GM04504 (cell line): ENCODE measurements at regions not wholly inside any gene's neighbourhood (a gene's known extent, or its start where the extent isn't known, plus 50 kb on each side); places are given as distances from the start of the nearest gene placed in this dataset.
"Not testable (repeated sequence)": the region's sequence is repeated elsewhere in the genome, so short reads cannot be mapped to it uniquely, and the experiment has no call there.

Experiments
- DNase-seq: peaks from one replicate; pipeline ENCODE4 v3.0.0-alpha.2; 2012; ENCODE audit warnings: low read depth

DNA sequence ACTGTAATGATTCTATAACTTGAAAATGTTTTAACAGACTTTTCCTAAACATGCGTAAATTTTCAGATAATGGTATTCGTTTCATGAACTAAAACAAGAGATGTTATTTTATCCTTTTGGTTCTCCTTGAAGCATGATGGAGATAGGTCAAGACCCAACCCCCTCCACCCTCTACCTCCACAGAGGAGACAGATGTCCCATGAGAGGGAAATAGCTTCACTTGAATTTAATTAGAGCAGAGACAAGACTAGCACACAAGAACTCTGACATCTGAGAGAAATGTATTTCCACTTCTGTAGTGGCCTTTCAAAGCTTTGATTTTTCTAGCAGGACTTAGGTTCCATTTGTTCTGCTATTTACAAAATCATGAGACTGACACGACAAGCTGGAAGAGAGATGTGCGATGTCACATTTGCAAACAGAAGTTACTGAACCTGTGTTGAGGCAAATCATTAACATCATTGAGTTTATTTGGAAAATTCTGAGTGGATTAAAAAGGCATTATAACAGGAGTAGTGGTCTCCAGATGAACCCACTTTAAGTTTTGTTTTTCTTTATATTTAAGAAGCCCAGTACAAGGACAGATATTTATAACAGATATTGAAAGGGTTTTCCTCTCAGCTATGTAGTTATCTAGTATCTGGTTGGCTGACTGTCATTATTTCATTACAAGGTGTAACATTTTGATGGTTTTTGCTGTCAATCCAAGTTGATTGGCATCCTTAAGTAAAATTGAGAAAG lies 276.2 kb downstream of the ASXL3 start:
- no peak for DNase-seq

DNA sequence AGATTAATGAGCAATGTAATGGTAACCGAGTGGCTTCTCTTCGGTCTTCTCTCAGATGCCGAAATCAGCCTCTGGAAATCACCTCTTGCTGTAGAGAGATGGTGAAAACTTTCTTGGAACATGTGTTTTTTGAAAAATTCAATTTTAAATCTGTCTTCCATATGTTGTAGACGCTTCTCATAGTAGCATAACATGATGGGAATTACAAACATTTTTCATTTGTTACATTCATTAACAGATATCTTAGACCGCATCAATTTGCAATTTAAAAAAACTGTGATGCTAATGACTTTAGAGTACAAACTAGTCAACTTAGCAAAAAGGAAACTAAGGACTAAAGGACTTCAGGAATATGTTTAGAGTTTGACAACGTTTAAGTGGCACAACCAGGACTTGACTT lies 275.2 kb downstream of the ASXL3 start:
- no peak for DNase-seq

DNA sequence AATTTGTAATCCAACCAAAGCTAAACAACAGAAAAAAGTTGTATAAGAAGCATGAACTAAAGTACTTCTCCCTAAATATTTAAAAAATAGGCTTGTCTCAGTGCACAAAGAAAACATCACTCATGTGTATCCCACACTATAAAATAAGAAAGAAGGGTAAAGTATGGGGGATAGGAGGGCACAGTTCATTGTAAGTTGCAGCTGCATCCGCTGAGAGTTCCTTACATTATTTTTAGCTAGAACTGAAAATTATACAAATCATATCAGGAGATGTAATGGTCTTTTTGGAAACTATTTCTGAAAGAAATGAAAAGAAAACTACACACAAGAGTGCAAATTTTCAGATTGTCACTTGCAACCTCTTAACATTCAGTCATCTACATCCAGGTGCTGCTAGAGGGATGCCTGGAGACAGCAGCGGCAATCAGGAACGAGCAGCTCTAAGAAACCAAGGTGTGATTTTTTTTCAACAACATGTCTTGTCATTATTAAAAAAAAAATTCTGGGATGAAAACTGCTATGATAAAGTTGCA lies 273.6 kb downstream of the ASXL3 start:
- no peak for DNase-seq

DNA sequence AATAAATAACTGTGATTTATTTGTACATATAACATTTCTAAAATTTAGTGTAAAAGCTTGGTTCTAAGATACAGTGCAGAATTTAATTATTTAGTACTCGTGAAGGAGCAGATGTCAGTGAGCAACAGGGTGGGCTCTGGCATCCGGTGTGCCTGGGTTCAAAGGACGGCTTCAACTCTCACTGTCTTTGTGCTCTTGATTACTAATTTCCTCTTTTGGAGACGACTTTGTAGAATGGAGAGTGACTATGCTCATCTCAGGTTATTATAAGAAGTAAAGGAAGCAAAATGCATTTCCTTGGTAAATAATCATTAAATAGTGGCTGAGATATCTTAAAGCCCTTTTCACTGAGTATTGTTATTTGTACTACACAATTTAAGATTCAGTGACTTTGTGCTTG lies 271.7 kb downstream of the ASXL3 start:
- no peak for DNase-seq

DNA sequence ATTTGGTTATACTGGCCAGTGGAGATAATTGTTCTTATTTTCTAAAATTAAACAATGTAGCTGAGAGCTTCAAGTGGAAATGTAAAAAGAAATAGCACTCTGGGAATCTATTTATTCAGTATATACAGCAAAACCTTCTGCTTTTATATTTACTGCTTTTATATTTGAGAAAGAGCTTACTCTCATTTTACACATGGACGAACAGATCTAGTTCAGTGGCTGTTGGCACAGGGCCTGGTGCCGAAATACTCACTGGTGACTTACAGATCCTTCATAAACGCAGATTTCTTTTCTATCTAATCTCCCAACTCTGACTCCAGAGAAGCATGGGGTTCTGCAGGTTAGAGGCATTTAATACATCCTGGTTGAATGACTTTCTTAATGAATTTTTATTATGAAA lies 266.2 kb downstream of the ASXL3 start:
- DNase-seq, result no peak

DNA sequence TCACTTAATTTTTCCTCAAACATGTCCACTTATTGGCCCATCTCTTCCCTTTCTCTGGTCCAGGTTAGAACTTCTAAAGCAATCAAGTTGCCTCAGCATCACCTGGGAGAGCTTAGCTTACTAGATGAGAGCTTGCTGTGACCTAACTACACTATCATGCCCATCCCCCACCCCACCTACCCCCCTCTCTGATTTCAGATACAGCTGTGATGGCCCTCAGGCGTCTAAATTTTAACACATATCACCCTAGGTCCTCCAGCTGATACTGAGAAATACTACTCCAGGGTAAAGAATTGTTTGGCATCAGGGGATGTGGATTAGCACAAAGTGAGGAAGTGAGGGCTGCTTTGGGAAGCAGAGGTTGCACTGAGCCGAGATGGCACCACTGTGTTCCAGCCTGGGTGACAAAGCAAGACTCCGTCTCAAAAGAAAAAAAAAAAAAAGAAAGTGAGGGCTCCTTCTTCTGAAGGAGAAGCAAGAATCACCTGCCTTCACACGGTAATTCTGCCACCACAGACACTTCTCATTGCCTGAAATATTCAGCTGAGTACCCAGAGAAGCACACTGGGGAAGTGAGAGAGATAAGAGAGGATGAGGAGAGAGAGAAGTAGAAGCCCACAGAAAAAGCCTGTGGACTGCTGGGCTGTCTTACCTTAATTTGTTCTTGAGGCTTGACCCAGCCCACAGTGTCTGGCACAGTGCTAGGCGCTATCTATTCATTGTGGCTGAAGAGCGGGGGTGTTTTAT lies 263.4 kb downstream of the ASXL3 start:
- DNase-seq, result no peak

DNA sequence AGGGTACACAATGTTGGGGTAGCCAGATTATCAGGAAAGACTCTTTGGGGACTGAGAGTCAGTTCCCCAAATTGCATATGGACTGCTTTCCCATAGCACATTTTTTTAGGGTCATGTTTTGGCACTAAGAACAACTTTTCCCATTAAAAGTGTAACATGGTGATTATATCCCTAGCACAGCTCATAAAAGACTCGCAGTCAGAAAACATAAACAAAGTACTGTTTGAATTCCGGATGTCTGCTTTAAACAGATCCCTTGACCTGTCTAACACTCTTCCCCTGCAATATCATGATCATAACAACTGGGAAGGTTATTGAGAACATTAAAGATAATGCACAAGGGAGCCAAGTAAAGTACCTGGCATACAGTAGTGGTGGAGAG lies 262.2 kb downstream of the ASXL3 start:
- no peak for DNase-seq

DNA sequence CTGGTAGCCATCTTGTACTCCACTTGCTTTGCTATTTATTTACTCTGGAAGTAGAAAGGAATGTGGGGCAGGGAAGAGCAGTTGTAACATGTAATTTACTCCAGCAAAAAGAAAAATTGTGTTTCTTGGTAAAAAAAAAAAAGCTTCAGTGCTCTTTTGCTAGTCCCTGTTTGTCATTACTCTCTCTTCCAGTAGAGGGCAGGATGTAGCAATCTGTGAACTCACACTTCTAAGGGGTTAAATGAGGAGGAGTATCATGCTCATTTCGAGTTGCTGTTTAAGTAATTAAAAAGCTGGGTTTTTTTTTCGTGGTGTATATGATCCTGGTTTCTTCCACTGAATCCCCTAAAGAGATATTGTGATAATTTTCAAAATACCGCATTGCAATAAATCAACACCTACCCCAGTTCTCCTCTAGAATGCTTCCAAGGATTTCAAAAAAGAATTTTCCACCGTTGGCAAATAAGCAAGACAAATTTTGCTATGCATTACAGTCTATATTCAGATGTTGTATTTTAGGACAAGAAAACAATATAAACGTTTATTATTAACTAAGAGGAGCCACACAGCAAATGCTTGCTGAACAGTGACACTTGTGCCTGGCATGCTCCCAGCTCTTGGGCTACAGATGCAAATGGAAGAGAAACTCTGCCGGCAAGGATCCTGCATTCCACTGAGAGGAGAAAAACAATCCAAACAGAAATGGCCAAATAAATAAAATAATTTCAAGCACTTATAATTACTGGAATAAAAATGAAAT lies 261.6 kb downstream of the ASXL3 start:
- no peak for DNase-seq

DNA sequence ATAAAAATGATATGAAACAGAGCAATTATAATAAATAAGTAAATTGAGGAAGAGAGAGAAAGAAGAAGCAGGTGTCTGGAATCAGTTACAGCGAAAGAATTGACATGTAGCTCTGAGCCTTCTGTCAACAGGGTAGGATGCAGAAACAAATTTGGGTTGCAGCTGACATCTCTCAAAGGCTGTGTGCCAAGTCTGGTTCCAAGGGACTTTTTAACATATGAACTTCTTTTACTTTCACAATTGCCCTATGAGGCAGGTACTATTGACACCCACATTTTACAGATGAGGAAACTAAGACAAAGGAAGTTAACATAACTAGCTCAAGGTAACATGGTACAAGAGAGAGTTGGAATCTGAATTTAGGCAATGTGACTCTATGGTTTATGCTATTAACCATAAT lies 260.0 kb downstream of the ASXL3 start:
- no peak for DNase-seq

DNA sequence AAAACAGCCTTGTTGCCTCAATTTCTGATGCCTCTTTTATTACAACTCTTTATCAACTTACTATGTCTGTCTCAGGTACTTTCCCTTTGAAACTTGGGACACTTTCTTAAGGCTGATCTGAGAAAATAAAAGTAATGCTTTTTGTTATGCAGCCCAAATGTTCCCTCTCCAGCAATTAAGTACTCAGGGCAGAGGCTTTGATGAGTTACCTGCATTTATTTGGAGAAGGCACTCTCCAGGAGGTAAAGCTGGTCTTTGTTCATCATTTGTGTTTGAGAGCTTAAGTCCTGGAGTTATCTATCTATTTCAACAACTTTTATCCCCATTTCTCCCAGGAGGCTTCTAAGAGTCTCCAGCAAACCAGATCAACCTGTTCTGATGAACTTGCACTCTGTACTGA lies 259.2 kb downstream of the ASXL3 start:
- DNase-seq, result no peak

DNA sequence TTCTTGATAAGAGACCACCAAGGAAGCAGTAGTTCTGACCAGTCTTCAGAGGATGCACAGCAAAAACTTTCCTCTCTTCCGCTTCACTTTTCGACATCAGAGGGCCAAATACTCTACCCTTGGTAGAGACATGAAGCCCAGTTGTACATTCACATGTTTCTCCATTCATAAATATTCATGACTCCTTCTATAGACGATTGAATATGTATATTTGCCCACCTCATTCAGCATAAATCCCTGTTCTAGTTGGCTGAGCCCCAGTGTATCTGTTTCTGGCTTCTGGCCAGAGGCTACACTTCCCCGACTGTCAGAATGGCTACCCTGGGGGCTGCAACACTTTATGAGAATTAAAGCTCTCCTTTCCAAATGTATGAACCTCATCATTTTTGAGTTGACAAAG lies 258.5 kb downstream of the ASXL3 start:
- no peak for DNase-seq

DNA sequence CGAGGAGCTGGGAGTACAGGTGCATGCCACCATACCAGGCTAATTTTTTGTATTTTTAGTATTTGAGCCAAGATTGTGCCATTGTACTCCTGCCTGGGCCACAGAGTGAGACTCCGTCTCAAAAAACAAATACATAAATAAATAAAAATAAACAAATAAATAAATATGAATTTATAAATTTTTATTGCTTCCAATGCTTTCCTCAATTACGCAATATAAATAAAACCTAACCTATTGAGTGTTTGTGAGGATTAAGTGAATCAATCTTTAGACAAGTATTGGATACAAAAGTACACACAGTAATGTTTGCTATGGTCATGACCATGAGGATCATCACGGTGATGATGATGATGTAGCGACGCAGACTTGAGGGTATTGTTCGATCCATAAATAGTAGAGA lies 257.4 kb downstream of the ASXL3 start:
- DNase-seq, result no peak

DNA sequence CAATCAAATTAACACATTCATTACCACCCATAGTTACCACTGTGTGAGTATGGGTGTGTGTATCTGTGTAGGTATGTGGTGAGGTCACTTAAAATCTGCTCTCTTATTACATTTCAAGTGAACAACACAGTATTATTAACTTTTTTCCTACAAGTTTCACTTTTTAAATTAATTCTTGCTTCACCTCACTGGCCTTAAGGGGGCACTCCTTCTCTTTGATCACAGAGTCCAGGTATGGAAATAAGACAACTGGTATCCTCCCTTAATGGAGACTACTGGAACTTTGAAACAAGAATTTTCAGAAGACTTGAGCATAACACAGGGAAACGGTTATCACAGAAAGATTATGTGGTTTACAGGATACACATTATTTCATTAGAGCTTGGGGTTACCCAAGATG lies 255.8 kb downstream of the ASXL3 start:
- no peak for DNase-seq

DNA sequence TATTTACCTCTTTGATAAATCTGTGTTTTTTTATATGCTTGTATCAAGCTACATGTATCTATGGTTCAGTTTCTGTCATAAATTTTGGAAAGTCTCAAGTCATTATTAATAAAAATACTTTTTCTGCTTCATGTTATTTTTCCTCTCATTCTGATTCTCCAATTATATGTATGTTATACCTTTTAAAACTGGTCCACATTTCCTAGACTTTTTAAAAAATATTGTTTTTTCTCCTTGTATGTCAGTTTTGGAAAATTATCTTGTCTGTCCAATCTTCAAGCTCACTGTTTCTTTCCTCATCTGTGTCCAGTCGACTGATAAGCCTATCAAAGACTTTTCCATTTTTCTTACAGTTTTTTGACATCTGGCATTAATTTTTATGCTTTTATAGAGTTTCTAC lies 253.4 kb downstream of the ASXL3 start:
- no peak for DNase-seq

DNA sequence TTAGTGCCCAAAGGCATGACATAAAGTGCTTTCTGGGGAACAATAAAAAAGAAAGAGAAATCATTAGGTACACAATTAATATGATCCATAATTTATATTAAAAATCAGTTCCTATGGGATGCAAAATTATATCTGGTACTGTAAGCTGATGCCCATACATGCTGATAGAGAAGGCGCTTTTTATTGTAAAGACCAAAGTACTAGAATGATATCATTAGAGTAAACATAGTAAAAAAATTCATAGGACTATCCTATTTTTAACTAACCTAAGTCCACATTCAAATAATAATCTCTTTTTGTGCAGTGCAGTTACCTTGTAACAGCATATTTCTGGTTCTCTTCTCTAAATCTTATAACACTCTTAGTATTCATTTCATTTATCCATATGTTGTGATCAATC lies 252.2 kb downstream of the ASXL3 start:
- no peak for DNase-seq

DNA sequence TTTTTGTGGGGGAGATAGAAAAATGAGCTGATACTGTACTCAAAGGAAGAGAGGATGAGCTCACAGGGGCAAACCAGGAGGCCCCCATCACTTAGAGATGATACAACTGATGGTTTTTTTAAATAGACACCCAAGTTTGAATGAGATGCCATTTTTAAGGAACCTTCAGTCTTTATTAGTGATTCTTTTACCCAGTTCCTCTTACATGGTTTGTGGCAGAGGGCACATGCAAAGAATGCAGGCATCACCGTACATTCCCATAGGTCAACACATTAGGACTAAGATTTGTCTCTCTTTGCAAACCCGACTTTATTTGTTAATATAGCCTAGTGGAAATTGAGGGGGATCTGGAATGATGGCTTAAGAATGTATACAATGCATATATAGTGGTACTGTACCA lies 250.9 kb downstream of the ASXL3 start:
- DNase-seq, result no peak

DNA sequence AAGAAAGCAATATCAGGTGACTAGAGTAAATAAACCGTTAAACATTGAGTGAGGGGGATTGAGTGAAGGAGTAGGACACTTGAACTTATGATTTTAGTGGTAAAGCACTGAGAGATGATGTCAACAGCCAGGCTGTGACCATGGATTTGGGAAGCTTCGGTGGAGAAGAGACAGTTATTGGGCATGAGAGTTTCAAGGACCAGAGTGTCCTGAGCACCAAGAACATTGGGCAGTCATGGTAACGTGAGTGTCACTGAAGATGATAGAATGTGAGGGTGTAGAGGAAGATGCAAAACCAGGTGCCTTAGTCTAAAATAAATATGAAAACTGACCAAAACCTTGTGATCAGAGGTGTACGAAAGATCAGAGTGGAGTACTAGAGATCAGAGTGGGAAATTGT lies 248.1 kb downstream of the ASXL3 start:
- no peak for DNase-seq

DNA sequence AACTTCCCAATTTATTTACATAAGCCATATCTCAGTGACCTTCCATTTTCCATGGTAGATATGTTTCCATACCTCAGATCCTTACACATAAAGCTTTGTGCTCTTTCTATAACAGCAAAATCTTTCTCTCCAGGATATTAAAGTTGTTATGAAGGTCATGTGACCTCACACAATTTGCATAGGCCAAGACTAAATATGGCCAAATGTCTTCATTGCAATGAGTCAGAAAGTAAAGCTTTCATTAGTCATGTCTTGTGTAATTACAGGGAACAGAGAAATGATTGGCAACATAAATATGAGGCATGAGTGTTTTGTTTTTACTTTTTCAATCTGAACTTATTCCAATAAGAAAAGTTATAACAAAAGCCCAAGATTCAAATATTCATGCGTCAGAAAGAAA lies 243.5 kb downstream of the ASXL3 start:
- DNase-seq, result no peak

DNA sequence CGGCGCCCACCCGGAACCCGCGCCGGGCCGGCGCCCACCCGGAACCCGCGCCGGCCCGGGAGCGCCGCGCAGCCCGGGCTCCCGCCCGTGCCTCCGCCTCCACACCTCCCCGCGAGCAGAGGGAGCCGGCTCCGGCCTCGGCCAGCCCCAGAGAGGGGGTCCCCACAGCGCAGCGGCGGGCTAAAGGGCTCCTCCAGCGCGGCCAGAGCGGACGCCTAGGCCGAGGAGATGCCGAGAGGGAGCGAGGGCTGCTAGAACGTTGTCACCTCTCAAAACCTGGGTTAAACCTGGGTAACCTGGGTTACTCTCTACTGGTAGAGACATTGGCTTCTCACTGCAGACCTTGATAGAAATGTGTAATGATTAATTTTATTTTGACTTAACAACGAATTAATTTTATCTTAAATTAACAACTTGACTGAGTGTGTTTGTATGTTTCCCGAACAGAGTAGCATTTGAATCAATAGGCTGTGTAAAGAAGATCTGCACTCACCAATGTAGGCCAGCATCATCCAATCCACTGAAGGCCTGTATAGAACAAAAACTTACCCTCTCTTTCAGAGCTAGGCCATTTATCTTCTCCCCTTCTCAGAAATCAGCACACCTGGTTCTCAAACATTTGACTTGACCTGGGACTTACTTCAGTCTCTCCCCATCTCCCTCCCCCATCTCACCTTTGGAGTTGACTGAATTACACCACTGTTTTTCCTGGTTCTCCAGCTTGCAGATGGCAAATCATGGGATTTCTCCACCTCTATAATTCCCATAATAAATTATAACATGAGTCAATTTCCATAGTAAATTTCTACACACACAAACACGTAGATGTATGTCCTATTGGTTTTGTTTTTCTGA lies 242.7 kb downstream of the ASXL3 start:
- no peak for DNase-seq

DNA sequence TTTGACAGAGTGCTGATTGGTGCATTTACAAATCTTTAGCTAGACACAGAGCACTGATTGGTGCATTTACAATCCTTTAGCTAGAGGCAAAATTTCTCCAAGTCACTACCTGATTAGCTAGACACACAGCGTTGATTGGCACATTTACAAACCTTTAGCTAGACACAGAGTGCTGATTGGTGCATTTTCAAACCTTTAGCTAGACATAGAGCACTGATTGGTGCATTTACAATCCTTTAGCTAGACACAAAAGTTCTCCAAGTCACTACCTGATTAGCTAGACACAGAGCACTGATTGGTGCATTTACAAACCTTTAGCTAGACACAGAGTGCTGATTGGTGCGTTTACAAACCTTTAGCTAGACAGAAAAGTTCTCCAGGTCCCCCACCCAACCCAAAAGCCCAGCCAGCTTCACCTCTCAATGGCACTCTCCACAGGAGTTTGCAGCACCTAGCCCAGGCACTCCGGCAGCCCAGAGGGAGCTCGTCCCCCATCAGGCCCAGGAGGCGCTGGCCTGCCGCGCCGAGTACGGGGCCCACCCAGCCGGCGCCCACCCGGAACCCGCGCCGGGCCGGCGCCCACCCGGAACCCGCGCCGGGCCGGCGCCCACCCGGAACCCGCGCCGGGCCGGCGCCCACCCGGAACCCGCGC lies 241.8 kb downstream of the ASXL3 start:
- not testable (repeated sequence) for DNase-seq

DNA sequence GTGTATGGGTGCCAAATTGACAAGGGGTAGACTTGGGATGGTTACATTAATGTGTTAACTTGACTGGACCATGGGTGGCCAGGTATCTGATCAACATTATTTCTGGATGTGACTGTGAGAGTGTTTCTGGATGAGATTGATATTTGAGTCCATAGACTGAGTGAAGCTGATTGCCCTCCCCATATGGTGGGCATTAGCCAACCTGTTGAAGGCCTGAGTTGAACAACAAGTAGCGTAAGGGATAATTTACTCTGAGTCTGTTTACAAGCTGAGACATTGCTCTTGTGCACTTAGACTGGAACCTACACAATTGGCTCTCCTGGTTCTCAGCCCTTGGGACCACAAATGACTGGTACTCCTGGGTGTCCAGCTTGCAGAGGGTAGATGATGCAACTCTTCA lies 240.1 kb downstream of the ASXL3 start:
- DNase-seq, result no peak
